GM18868 (cell line): ENCODE measurements at regions not wholly inside any gene's neighbourhood (a gene's known extent, or its start where the extent isn't known, plus 50 kb on each side); places are given as distances from the start of the nearest gene placed in this dataset.
A peak's percentile ranks its signal among the peaks of the same experiment; 100 is the strongest.
"Not testable (repeated sequence)": the region's sequence is repeated elsewhere in the genome, so short reads cannot be mapped to it uniquely, and the experiment has no call there.

Experiments used
- ATAC-seq: cut with Tn5 transposase; IDR thresholded peaks from one replicate; pipeline ENCODE4 v1.9.1; 2021; ENCODE audit warnings: mild to moderate bottlenecking, moderate library complexity; ENCODE audit not compliant: unreplicated experiment

DNA sequence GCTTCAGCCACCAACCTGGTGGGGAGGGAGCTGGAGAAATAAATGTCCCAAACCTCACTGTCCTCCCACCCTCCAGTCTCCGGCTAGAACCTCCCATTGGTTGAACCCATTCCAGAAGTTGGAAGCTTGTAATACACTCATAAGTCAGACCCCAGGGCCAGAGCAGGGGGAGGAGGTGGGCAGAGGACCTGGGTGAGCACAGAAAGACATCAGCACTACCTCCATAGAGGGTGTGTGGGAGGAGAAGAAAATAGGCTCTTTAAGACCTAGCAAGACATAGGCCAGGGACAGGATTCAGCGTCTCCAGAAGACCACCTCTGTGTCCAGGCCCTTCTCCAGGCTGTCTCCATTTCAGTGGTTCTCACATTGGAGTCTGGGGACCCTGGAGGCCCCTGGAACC, 73.3 kb upstream of the TOP1 start:
- ATAC-seq: no peak

DNA sequence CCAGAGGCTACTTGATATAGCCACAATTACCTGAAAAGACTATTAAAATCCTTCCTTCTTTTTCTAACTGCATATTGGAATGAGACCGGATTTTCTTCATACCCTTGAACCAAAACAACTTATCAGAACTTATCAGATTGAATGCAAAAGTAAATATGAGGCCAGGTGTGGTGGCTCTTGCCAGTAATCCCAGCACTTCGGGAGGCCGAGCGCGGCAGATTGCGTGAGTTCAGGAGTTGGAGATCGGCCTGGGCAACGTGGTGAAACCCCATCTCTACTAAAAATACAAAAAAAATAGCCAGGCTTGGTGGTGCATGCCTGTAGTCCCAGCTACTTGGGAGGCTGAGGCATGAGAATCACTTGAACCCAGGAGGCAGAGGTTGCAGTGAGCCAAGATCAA, 72.8 kb upstream of the TOP1 start:
- ATAC-seq: not testable (repeated sequence)

DNA sequence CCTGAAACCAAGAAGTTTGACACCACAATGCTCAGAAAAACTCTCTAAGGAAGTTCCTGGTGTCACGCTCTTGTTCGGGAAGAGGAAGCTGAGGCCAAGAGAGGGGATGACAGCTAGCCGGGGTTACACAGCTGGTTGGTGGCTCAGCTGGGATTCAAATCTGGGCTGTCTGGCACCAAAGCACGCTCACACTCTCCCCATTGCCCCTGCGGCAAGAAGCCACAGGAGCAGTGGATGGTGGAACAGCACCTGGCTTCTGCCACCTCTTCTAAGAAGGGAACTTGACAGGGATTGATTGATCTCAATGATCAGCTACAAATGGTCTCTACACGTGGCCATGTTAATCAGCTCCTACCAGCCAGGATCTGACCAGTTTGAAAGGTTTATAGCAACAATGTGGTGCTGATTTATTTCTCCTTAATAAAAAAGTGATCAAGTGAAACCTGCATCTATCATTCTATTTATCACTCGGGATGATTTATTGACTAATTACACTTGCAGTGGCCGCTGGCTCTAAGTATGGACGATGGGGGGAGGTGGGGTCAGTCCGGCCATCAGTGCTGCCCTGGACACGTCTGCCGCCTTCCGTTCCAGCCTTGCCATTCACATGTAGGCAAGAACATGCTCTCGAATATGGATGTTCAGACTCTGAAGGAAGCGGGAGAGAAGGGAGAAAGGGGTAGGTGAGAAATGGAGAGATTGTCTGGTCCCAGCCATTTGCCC, 71.9 kb upstream of the TOP1 start:
- ATAC-seq: no peak

DNA sequence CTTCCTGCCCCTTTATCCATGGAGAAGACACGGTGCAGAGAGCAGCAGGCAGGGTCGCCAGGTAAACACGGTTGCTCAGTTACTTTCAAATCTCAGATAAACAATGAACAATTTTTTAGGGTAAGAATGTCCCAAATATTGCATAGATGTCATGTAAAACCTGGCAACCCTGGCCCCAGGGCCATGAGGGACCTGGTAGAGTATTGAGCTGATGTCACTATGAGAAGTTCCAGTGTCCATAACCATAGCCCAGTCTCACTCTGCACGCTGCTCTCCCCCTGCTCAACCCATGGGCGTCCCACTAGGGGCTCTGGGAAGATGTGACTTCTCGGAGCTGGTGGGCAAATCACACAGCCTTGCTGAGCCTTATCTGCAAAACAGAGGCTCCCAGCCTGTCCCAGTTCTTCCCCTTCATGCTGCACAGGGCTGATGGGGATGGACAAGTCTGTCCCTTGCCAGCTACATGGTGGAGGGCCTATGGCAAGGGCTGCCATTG, 71.3 kb upstream of the TOP1 start:
- no peak for ATAC-seq

DNA sequence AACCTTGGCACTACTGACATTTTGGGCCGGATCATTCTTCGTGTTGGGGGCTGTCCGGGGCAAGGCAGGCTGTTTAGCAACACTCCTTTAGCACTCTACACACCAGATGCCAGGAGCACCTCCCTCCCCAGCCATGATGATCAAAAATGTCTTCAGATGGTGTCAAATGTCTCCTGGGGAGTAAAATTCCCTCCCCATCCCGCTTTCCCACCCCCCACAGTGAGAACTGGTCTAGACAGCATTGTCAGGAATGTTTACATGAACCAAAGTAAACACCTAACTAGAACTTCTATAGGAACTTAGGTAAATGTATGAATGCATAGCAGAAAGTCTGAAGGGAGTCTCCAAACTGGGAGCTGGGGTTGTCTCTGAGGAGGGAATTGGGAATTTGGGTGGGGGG, 70.0 kb upstream of the TOP1 start:
- no peak for ATAC-seq

DNA sequence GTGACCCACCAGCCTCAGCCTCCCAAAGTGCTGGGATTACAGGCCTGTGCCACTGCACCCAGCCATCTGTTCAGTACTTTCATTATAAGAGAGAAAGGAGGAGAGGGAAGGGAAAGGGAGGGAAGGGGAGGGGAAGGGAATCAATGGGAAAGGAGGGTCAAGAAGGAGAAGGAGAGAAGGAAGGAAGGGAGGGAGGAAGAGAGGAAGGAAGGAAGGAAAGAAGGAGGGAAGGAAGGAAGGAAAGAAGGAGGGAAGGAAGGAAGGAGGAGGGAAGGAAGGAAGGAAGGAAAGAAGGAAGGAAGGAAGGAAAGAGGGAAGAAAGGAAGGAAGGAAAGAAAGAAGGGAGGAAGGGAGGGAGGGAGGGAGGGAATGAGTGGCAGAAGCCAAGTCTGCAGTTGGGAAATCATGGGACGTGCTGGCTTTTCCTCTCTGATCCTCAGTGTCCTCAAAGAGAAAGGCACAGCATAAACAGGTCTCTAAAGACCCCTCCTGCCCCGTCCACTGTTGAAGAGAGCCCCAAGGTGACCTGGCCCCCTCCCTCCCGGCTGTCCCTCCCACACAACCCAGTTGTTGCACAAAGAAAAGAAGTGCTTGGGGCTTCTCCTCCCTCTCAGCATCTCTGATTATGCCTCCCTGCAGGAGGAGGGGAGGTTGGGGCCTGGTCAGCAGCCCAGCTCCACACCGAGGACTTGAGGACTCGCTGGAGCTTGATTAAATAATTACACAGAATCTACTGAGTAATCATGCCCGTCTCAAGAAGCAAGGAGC, 69.1 kb upstream of the TOP1 start:
- ATAC-seq: no peak

DNA sequence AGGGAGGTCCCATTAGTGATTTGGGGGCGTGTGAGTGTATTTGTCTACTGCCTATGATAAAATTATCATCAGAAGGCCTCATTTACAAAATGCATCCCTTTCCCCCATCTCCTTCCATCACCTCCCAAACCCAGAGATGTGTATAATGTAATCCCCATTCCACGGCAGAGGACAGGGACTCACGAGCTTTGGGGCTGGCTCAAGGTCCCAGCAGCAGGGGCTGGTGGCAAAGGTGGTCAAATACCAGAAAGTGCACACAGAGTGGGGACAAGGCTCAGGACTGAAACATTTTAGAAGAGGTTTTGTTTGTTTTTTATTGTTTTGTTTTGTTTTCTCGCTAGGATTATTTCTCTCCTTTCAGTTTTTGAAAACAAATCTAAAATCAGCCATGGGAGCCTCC, 68.5 kb upstream of the TOP1 start:
- no peak for ATAC-seq

DNA sequence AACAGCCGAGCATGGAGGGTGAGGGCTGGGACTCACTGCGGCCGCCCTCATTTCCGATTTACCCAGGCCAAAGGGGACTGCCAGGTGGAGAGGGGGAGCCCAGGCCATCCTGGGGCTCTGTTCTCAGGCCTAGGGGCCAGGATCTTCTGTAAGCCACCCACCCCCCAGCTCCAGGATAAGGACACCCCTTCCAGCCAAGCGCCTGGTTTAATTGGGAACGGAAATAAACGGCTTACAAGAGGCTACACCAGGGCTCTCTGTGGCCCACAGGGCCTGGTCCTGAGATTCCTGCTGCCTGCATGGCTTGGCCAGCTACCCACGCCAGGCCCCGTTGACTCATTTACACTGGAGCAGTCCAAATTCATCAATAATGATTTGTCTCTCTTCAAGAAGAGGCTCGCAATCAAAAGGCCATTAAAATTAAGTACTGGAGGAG, 68.1 kb upstream of the TOP1 start:
- no peak for ATAC-seq

DNA sequence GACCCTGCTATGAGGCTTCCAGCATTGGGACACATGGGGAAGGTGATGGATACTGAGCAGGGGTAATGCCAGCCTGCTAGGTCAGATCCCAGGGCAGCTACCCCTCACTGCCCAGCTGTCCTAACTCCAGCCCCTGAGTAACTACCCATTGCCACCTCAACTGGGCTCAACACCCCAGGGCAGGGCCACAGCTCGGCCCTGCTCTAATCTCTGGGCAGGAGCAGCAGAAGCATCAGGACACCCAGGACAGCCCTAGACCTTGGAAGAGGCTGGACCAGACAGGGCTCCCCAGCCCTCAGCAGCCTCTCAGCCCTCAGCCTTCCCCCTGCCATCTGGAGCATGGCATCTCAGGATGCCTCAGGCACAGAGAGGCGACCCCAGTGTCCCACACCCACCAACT, 67.4 kb upstream of the TOP1 start:
- no peak for ATAC-seq

DNA sequence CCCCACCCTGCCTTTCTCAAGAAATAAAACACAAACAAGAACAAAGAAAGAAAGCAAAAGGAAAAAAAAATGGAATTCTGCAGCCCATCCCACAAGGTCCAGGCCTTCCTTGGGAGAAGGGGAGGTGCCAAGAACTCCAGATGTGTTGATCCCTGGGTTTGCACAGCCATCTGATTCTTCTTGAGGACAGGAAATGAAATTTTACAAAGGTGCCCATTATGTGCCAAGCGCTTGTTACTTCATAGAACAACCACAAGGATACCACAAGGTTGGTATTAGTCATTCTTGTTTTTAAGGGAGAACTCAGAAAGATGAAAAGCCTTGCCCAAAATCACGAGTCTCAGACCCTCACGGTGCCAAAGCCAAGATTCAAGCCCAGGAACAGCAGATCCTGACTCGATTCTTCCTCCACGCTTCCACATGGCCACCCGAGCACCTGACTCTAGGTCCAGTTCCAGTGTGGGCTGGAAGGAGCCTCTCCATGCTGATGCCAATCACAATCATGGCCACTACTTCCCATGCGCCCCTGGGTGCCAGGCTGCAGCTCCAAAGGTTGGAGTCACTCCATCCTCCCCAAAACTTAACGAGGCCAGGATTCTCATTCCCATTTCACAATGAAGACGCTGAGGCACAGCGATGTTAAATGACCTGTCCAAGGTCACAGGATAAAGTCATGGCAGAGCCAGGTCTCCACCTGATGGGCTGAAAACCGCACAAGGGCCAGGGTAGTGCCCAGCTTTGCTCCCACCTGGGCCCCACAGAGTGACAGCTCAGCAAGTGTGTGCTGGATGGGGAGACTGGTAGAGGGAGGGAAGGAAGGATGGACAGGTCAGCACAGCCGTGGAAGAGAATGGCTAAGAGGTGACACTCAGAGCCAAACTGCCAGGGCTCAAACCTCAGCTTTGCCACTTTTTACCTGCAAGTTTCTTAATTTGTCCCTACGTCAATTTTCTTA, 66.7 kb upstream of the TOP1 start:
- ATAC-seq: no peak

DNA sequence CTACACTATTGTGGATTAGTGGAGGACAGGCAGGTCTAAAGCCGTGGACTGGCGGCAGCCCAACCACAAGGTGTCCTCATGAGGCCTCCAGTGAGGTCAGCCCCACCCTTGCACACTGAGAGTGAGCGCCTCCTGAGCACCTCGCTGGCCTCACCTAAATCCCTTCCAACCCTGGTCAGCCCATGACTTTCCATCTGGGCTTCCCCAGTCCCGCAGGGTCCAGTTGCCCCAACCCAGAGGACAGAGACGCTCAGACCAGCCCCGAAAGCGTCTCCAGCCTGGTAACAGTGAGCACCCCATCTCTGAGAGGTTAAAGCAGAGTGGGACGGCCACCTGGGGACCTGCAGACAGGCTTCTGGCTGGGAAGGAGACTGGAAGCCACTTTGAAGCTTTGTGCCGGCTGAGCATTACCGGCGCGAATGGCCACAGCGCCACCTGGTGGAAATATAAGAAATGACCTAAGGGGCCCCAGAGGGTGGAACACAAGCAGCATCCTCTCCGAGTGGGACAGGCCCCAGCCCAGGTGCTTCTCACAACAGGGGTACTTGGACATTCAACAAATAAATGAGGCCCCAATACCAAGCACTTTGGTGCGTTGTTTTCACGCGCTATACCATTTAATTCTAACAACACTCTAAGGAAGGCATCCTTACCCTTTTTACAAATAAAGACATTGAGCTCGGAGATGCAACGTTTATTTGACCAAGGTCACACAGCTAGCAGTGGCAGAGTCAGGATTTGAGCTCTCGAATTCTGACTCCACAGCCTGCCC, 65.7 kb upstream of the TOP1 start:
- ATAC-seq: peak; percentile 65

DNA sequence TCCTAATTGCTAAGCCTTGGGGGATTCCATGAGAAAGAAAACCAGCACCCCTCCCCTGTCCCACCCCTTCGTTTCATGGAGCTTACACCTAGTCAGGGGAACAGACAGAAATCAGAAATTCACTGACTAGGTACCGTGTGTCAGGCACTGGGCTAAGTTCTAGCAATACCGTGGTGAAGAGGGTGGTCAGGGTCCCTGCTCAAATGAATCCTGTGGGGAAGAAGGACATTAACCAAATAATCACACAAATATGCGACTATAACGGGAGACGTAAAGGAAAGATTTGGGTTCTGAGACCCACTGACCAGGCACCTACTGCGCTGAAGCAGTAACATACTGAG, 65.1 kb upstream of the TOP1 start:
- ATAC-seq: no peak

DNA sequence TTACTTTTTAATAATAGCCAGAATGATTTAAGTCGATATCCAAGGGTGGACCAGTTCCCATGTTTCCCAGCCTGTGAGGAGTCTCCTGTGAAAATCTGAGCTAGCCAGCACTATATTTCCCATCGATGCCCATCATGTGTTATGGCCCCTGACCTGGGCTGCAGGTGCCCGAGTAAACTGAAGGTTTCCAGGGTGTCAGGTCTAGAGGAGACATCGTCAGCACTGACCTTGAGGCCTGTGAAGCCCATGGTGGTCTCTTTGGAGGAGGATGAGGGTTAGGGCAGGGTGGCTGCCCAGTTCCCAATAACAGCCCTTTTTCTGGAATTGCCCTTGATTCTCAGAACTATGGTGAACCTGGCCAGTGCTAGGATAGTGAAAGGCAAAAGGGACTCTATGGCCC, 63.0 kb upstream of the TOP1 start:
- ATAC-seq: no peak

DNA sequence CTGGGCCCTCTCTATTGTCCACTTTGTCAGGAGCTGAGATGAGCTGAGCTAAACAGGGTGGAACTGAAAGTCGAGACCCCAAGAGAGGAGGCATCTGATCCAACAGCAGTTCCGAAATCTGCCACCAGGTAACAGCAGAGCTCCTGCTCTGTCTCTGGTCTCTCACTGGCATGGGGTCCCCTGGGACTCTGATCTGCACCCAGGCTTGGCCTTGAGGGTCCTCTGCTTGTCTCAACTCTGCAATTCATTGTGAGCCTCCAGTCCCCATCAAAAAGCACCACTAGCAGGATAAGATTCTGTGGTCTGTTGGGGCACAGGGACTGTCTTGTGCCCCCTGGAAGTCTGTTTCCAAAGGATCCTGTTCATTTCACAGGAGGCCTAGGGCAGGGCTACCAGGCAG, 62.5 kb upstream of the TOP1 start:
- ATAC-seq: peak; percentile 63

DNA sequence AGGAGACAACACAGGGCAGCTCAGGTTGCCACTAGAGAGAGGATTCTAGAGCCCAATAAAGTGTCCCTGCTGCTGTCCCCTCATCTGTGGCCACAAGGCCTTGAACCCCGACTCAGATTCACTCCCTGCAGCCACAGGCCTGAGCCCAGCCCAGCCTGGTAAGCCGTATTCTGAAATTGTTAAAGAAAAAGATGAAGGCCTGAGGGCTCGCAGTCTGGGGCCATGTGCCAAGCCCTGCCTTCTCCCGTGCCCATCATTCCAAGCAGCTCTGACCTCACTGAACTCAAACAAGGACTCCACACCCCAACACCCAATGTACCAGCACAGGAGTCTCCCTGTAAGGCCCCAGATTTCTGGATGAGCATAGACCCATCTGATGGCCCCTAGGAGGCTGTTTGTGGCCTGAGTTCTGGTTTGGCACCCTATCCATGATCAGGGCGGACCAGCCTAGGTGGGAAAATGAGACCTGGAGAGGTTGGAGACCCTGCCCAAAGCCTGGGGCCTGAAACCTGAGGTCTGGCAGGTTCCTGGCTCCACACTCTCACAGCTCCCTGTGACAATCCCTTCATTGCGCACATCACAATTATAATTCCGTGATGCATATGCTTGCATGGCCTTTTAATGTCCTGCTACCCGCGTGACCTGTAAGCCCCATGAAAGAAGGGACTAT, 62.0 kb upstream of the TOP1 start:
- no peak for ATAC-seq

DNA sequence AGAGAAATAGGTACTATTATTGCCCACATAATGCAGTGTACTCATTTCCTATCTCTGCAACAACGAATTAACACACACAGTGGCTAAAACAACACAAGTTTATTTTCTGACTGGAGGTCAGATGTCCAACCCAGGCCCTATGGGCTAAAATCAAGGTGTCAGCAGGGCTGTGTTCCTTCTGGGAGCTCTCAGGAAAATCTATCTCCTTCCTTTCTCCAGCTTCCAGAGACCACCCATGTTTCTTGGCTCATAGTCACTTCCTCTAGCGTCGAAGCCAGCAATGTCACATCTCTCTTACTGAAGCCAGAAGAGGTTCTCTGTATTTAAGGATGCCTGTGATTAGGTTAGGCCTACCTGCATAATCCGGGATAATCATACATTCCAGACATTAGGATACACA, 60.9 kb upstream of the TOP1 start:
- no peak for ATAC-seq

DNA sequence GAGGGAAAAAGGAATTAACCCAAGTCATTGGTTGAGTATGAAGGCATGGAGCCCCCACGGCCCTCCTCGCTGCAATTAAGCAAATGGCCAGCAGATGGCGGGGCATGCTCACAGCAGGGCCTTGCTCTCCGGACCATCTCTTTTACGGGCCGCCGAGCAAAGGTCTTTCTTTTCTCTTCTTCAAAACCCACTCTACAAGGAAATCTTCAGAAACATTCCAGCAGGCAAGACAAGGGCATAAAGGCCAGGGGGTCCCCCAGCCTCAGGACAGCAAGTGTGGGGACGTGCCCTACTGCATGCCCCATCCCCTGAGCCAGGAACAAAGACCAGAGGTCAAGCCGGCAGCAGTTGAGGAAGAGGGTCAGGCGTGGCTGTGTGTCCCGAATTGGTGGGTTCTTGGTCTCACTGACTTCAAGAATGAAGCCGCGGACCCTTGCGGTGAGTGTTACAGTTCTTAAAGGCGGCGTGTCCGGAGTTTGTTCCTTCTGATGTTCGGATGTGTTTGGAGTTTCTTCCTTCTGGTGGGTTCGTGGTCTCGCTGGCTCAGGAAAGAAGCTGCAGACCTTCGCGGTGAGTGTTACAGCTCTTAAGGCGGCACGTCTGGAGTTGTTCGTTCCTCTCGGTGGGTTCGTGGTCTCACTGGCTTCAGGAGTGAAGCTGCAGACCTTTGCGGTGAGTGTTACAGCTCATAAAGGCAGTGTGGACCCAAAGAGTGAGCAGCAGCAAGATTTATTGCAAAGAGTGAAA, 59.6 kb upstream of the TOP1 start:
- peak; percentile 68 for ATAC-seq

DNA sequence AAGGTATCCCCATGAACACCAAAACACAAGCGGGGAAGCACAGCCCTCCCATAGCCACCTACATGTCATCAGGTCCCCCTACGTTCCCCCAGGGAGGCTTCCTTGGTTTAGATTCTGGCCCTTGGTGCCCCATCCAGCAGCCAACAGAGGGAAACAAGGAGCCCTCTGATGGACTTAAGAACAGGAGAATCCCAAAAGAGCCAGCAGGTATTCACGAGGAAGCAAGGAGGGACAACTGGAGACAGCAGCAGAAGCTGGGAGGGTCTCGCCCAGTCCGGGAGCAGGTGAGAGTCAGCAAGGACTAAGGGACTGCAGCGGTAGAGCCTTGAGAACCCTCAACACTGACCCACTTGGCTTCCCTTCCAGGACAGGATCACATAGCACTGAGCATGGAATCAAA, 58.4 kb upstream of the TOP1 start:
- ATAC-seq: no peak

DNA sequence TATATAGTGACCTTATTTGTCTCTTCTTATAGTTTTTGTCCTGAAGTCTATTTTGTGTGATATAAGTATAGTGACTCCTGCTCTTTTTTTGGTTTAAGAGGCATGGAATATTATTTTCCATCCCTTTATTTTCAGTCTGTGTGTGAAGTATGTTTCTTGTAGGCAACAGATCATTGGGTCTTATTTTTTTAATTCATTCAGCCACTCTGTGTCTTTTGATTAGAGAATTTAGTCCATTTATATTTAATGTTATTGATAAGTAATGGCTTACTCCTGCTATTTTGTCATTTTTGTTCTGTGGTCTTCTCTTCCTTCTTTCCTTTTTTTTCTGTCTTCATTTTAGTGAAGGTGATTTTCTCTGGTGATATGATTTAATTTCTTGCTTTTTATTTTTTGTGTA, 51.4 kb upstream of the TOP1 start:
- no peak for ATAC-seq
